ENCODE measurements at regions not wholly inside any gene's neighbourhood (a gene's known extent, or its start where the extent isn't known, plus 50 kb on each side); places are given as distances from the start of the nearest gene placed in this dataset.

DNA sequence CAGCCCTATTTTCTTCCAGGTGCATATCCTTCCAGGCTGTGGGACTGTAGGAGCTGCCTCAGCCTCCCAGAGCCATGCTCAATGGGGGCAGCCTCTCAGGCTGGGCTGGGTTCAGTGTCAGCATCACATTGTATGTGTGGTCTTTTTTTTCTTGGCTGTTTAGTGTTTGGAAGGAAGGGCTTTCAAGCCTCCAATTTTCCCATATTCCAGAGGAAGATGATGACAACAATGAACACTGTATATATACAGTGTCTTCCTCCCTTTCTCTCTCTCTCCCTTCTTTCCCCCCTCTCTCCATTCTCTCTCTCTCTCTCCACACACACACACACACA is 326.4 kb downstream of the DYSF start:
- H3K36me3 ChIP-seq = no peaks in the 10 kb centered on the region
- DNase-seq = peak in 1 of 2 donors; percentile 42
- H3K4me3 ChIP-seq = no peak overlapping the region
- peaks cover 0 to 12% (median 4%) of the 10 kb centered on the region in 4 donors for H3K4me1 ChIP-seq
- H3K27ac ChIP-seq = peak overlapping the region in 1 of 5 donors; percentile 47
- peaks cover 0 to 8% (median 0%) of the 10 kb centered on the region in 3 donors for H3K27me3 ChIP-seq
- intact Hi-C loops (cut with DNase I; ENCODE audit: low total_unique reads) = no loop called here
- TF ChIP-seq, protein P1, sequence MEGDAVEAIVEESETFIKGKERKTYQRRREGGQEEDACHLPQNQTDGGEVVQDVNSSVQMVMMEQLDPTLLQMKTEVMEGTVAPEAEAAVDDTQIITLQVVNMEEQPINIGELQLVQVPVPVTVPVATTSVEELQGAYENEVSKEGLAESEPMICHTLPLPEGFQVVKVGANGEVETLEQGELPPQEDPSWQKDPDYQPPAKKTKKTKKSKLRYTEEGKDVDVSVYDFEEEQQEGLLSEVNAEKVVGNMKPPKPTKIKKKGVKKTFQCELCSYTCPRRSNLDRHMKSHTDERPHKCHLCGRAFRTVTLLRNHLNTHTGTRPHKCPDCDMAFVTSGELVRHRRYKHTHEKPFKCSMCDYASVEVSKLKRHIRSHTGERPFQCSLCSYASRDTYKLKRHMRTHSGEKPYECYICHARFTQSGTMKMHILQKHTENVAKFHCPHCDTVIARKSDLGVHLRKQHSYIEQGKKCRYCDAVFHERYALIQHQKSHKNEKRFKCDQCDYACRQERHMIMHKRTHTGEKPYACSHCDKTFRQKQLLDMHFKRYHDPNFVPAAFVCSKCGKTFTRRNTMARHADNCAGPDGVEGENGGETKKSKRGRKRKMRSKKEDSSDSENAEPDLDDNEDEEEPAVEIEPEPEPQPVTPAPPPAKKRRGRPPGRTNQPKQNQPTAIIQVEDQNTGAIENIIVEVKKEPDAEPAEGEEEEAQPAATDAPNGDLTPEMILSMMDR (IDR thresholded peaks at IDR 0.05) = no peak
- TF ChIP-seq POLR2AphosphoS5 (IDR thresholded peaks at IDR 0.05) (no peak), POLR2A (IDR thresholded peaks at IDR 0.05) (no peak), EP300 (IDR thresholded peaks at IDR 0.05) (no peak)
- H3K9me3 ChIP-seq = no peaks in the 10 kb centered on the region

DNA sequence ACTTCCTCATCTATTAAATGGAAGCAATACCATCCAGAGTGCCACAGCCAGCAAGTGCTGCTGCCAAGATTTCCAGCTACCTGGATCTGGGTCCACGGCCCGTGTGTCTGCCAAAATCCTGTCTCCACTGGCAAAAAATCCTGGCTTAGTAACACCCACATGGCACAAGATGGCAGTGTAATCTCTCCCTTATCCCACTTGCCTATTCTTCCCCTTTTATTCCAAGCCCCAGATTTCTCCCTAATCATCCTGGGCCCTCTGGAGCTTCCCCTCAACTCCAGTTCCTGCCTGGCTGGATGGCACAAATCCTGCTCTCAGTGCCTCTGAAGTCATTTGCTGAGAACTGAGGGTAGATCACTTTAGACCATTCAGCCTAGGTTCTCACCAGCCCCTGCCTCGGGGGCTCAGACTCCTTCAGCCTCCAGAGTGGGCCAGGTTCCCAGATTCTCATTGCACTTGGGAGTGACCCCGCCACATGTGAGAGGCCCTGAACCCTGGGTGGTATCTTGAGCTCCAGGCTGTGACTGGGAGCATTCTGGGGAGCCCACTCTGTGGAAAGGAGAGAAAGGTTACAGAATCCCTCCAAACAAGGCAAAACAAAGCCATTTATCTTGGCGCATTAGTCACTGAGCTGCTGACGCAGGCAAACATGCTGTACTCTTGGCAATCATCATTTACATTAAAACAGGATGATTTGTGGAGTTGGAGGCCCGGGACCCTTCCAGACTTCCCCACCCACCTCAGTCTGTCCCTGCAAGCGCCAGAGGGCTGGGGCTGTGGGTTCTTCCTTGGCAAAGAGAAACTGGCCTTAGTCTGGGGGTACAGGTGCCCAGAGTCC is 325.8 kb downstream of the DYSF start:
- TF ChIP-seq POLR2AphosphoS5 (IDR thresholded peaks at IDR 0.05) = peak in 1 of 3 donors; percentile 7
- TF ChIP-seq POLR2A (IDR thresholded peaks at IDR 0.05) = no peak
- intact Hi-C loops (cut with DNase I; ENCODE audit: low total_unique reads) = no loop called here
- Histone ChIP-seq H3K4me3 (no peak overlapping the region), H3K27me3 (peaks cover 0 to 8% (median 0%) of the 10 kb centered on the region in 3 donors), H3K27ac (peak overlapping the region in 1 of 5 donors; percentile 47), H3K9me3 (no peaks in the 10 kb centered on the region), H3K36me3 (no peaks in the 10 kb centered on the region), H3K4me1 (peaks cover 0 to 12% (median 4%) of the 10 kb centered on the region in 4 donors)
- DNase-seq = peak in 1 of 2 donors; percentile 79
- WGBS, 5 donors = 45 to 62% (median 53%) methylated on average over 8 of the region's 8 CpGs

DNA sequence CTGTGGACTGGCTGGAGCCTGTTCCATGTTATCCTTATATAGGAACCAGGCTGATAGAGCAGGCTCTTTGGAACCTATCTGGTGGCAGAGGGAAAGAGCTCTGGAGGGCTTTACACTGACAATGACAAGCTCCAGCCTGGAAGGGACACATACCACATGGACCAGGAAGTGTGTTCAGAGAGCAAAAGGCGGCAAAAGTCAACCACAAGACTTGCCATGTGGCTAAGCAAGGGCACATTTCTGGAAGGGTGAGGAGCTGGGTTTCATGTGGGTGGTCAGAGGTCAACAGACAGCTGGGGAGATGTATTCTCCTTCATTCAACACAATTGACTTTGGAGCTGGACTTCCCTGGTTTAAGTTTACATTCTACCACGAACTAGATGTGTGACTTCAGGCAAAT is 325.2 kb downstream of the DYSF start:
- H3K9me3 ChIP-seq = no peaks in the 10 kb centered on the region
- H3K4me3 ChIP-seq = no peak overlapping the region
- peaks cover 0 to 8% (median 0%) of the 10 kb centered on the region in 3 donors for H3K27me3 ChIP-seq
- peaks cover 0 to 12% (median 4%) of the 10 kb centered on the region in 4 donors for H3K4me1 ChIP-seq
- WGBS, 5 donors = 46 to 75% (median 59%) methylated on average over 2 of the region's 2 CpGs
- TF ChIP-seq POLR2AphosphoS5 (IDR thresholded peaks at IDR 0.05) = no peak
- no peak for TF ChIP-seq POLR2A (IDR thresholded peaks at IDR 0.05)
- no peak for TF ChIP-seq EP300 (IDR thresholded peaks at IDR 0.05)
- DNase-seq = no peak
- intact Hi-C loops (cut with DNase I; ENCODE audit: low total_unique reads) = no loop called here
- no peaks in the 10 kb centered on the region for H3K36me3 ChIP-seq
- peak overlapping the region in 1 of 5 donors; percentile 47 for H3K27ac ChIP-seq

DNA sequence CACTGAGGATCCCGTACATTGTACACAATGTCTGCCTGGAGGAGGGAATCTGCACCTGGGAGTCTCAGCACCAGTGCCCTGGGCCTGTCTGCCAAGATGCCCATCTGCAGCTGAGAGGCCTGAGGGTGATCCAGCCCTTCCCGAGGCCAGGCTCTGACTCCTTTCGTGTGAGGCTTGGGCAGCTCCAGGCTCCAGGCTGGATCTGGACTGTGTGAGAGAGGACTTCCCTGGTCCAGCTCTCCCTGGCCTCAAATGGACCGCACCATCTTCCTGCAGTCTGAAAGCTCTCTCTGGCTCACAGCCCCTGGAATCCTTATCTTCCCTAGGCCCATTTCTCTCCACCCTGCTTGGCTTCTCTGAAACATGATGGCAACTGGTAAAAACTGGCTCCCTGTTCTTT is 324.6 kb downstream of the DYSF start:
- no peak overlapping the region for H3K4me3 ChIP-seq
- TF ChIP-seq EP300 (IDR thresholded peaks at IDR 0.05) (no peak), POLR2A (IDR thresholded peaks at IDR 0.05) (no peak), POLR2AphosphoS5 (IDR thresholded peaks at IDR 0.05) (no peak)
- TF ChIP-seq, protein P1 (IDR thresholded peaks at IDR 0.05) = no peak
- peaks cover 0 to 8% (median 0%) of the 10 kb centered on the region in 3 donors for H3K27me3 ChIP-seq
- DNase-seq = no peak
- H3K36me3 ChIP-seq = no peaks in the 10 kb centered on the region
- intact Hi-C loops (cut with DNase I; ENCODE audit: low total_unique reads) = no loop called here
- H3K4me1 ChIP-seq = peaks cover 0 to 12% (median 4%) of the 10 kb centered on the region in 4 donors
- H3K27ac ChIP-seq = no peak overlapping the region
- no peaks in the 10 kb centered on the region for H3K9me3 ChIP-seq
- 84 to 96% (median 90%) methylated on average over 4 of the region's 4 CpGs for WGBS, 5 donors

DNA sequence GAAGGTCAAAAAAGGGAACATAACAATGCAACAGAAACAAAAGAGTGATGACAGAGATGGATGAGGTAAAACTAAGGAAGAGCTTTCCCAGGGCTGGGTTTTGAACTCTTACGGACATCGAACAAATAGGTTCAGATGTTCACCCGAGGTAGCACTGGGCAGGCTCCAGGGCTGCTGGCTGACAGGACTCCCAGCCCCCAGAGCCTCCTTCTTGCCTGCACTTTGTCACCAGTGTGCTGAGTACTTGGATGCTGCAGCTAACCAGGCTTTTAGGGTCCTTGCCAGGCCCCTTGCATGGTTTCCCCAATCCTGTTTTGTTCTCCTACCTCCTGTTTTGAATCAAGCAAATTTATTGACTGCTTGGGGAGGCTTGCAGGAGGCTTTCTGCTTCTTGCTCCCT is 322.9 kb downstream of the DYSF start:
- Histone ChIP-seq H3K27me3 (no peaks in the 10 kb centered on the region), H3K9me3 (peaks cover 0 to 4% (median 2%) of the 10 kb centered on the region in 4 donors), H3K27ac (no peak overlapping the region), H3K4me1 (peaks cover 0 to 12% (median 4%) of the 10 kb centered on the region in 4 donors), H3K4me3 (no peak overlapping the region), H3K36me3 (no peaks in the 10 kb centered on the region)
- intact Hi-C loops (cut with DNase I; ENCODE audit: low total_unique reads) = no loop called here
- WGBS, 5 donors = 73 to 87% (median 81%) methylated on average over 3 of the region's 3 CpGs
- no peak for TF ChIP-seq POLR2A (IDR thresholded peaks at IDR 0.05)
- no peak for TF ChIP-seq EP300 (IDR thresholded peaks at IDR 0.05)
- no peak for TF ChIP-seq POLR2AphosphoS5 (IDR thresholded peaks at IDR 0.05)
- TF ChIP-seq, protein P1 (IDR thresholded peaks at IDR 0.05) = no peak
- no peak for DNase-seq

Data from stomach (tissue), 8 donors.